Stimulated activated CD4-positive, alpha-beta T cell treated with anti-CD3 and anti-CD28 coated beads, Interleukin-1b, Interleukin-23, amount 100 ng/mL, for 24 hours (primary cell): ENCODE measurements at regions not wholly inside any gene's neighbourhood (a gene's known extent, or its start where the extent isn't known, plus 50 kb on each side); places are given as distances from the start of the nearest gene placed in this dataset.
"Not testable (repeated sequence)": the region's sequence is repeated elsewhere in the genome, so short reads cannot be mapped to it uniquely, and the experiment has no call there.

ENCODE experiments used
- DNase-seq, 4 experiments: peaks; one replicate each; pipeline ENCODE4 v3.0.0-alpha.2; 2020; ENCODE audit warnings: low read depth in 4 of 4, low spot score in 1 of 4

- DNase-seq = no peak
Observed at GRCh38 chr4:141518222-141518621, 118.2 kb upstream of the IL15 start.

- DNase-seq = no peak
Observed at GRCh38 chr4:141524116-141524515, 112.3 kb upstream of the IL15 start.

- DNase-seq = no peak
Observed at GRCh38 chr4:141524841-141525240, 111.5 kb upstream of the IL15 start.

- no peak for DNase-seq
Observed at GRCh38 chr4:141530627-141531026, 105.8 kb upstream of the IL15 start.

- DNase-seq = no peak
Observed at GRCh38 chr4:141534985-141535384, 101.4 kb upstream of the IL15 start.

- DNase-seq = no peak
Observed at GRCh38 chr4:141538001-141538400, 98.4 kb upstream of the IL15 start.

GRCh38 chr4:141540643-141541042, 95.7 kb upstream of the IL15 start:
- DNase-seq = no peak

- DNase-seq = no peak
Observed at GRCh38 chr4:141541851-141542250, 94.5 kb upstream of the IL15 start.

GRCh38 chr4:141543176-141543575, 93.2 kb upstream of the IL15 start:
- no peak for DNase-seq

- no peak for DNase-seq
Observed at GRCh38 chr4:141543706-141544105, 92.7 kb upstream of the IL15 start.

GRCh38 chr4:141548791-141549190, 87.6 kb upstream of the IL15 start:
- DNase-seq = no peak

GRCh38 chr4:141560056-141560455, 76.3 kb upstream of the IL15 start:
- DNase-seq = no peak

GRCh38 chr4:141562649-141563048, 73.7 kb upstream of the IL15 start:
- DNase-seq = no peak

GRCh38 chr4:141563723-141564122, 72.7 kb upstream of the IL15 start:
- no peak for DNase-seq

GRCh38 chr4:141564961-141565360, 71.4 kb upstream of the IL15 start:
- not testable (repeated sequence) for DNase-seq

GRCh38 chr4:141565379-141566089, 70.8 kb upstream of the IL15 start:
- DNase-seq = no peak

GRCh38 chr4:141567326-141567915, 69.0 kb upstream of the IL15 start:
- no peak for DNase-seq

GRCh38 chr4:141569141-141569540, 67.2 kb upstream of the IL15 start:
- no peak for DNase-seq

- DNase-seq = no peak
Observed at GRCh38 chr4:141570290-141570689, 66.1 kb upstream of the IL15 start.

- DNase-seq = no peak
Observed at GRCh38 chr4:141571362-141571761, 65.0 kb upstream of the IL15 start.

- DNase-seq = no peak
Observed at GRCh38 chr4:141571793-141572192, 64.6 kb upstream of the IL15 start.

GRCh38 chr4:141573678-141574077, 62.7 kb upstream of the IL15 start:
- DNase-seq = no peak

GRCh38 chr4:141575884-141576283, 60.5 kb upstream of the IL15 start:
- no peak for DNase-seq
